ENCODE measurements at regions not wholly inside any gene's neighbourhood (a gene's known extent, or its start where the extent isn't known, plus 50 kb on each side); places are given as distances from the start of the nearest gene placed in this dataset.

- Histone ChIP-seq H3K4me3 (no peak overlapping the region), H3K4me1 (no peaks in the 10 kb centered on the region), H3K27ac (no peak overlapping the region), H3K27me3 (no peaks in the 10 kb centered on the region), H3K36me3 (no peaks in the 10 kb centered on the region), H3K9me3 (no peaks in the 10 kb centered on the region)
- no peak for DNase-seq
- TF ChIP-seq CTCF (IDR thresholded peaks at IDR 0.05): no peak
- intact Hi-C loops (cut with DNase I; ENCODE audit: low total_unique reads): no loop called here
These were observed 294.5 kb upstream of the RGS17 start for GRCh38 chr6:153425536-153425935.

GRCh38 chr6:153424719-153425400 is 293.8 kb upstream of the RGS17 start:
- H3K4me3 ChIP-seq: no peak overlapping the region
- H3K4me1 ChIP-seq: no peaks in the 10 kb centered on the region
- intact Hi-C loops (cut with DNase I; ENCODE audit: low total_unique reads): no loop called here
- DNase-seq: no peak
- no peaks in the 10 kb centered on the region for H3K36me3 ChIP-seq
- TF ChIP-seq CTCF (IDR thresholded peaks at IDR 0.05): no peak
- no peaks in the 10 kb centered on the region for H3K27me3 ChIP-seq
- no peaks in the 10 kb centered on the region for H3K9me3 ChIP-seq
- H3K27ac ChIP-seq: no peak overlapping the region

GRCh38 chr6:153412519-153412918 is 281.4 kb upstream of the RGS17 start:
- no peak for TF ChIP-seq CTCF (IDR thresholded peaks at IDR 0.05)
- intact Hi-C loops (cut with DNase I; ENCODE audit: low total_unique reads): no loop called here
- Histone ChIP-seq H3K27me3 (no peaks in the 10 kb centered on the region), H3K27ac (no peak overlapping the region), H3K4me3 (no peak overlapping the region), H3K9me3 (no peaks in the 10 kb centered on the region), H3K4me1 (no peaks in the 10 kb centered on the region), H3K36me3 (no peaks in the 10 kb centered on the region)
- no peak for DNase-seq

- no peak for TF ChIP-seq CTCF (IDR thresholded peaks at IDR 0.05)
- intact Hi-C loops (cut with DNase I; ENCODE audit: low total_unique reads): no loop called here
These were observed 280.1 kb upstream of the RGS17 start for GRCh38 chr6:153411070-153411648.

GRCh38 chr6:153405931-153406330 is 274.8 kb upstream of the RGS17 start:
- TF ChIP-seq CTCF (IDR thresholded peaks at IDR 0.05): no peak
- no peaks in the 10 kb centered on the region for H3K4me1 ChIP-seq
- no peak overlapping the region for H3K4me3 ChIP-seq
- no peaks in the 10 kb centered on the region for H3K27me3 ChIP-seq
- no peaks in the 10 kb centered on the region for H3K36me3 ChIP-seq
- DNase-seq: no peak
- intact Hi-C loops (cut with DNase I; ENCODE audit: low total_unique reads): no loop called here
- H3K9me3 ChIP-seq: no peaks in the 10 kb centered on the region
- no peak overlapping the region for H3K27ac ChIP-seq

More at GRCh38 chr6:153411070-153411648, 280.1 kb upstream of the RGS17 start:
- Histone ChIP-seq H3K4me1 (no peaks in the 10 kb centered on the region), H3K27me3 (no peaks in the 10 kb centered on the region), H3K36me3 (no peaks in the 10 kb centered on the region), H3K9me3 (no peaks in the 10 kb centered on the region), H3K27ac (no peak overlapping the region), H3K4me3 (no peak overlapping the region)
- no peak for DNase-seq
